NCI-H146 treated with DMSO at 0.1 percent for 48 hours (cell line): ENCODE measurements at regions not wholly inside any gene's neighbourhood (a gene's known extent, or its start where the extent isn't known, plus 50 kb on each side); places are given as distances from the start of the nearest gene placed in this dataset.
"Not testable (repeated sequence)": the region's sequence is repeated elsewhere in the genome, so short reads cannot be mapped to it uniquely, and the experiment has no call there.

Experiments used
- DNase-seq: peaks from one replicate; lab custom pipeline; 2025; ENCODE audit not compliant: unreplicated experiment; lab: John Stamatoyannopoulos, UW

- no peak for DNase-seq
Measured at GRCh38 chr11:22454461-22455090, 116.4 kb downstream of the SLC17A6 start.

GRCh38 chr11:22449441-22449840 is 111.3 kb downstream of the SLC17A6 start:
- DNase-seq, result no peak

DNA sequence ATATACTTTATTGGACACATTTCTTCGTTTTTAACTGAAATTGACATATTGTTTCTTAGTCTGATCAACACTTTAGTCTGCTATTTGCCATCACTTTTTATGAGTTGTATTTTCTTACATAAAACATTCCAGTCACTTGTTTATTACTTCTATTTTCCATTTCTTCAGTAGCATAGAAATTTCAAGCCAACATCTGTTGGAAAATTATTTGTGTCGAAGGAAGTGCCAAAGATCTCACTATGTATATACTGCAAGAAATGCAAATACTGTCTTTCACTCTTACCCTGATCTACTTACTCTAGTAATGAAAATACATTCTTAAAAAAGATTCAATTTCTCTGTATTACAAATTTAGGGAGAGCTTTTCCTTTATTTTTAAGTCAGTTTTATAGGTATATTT is 105.9 kb downstream of the SLC17A6 start:
- no peak for DNase-seq

DNA sequence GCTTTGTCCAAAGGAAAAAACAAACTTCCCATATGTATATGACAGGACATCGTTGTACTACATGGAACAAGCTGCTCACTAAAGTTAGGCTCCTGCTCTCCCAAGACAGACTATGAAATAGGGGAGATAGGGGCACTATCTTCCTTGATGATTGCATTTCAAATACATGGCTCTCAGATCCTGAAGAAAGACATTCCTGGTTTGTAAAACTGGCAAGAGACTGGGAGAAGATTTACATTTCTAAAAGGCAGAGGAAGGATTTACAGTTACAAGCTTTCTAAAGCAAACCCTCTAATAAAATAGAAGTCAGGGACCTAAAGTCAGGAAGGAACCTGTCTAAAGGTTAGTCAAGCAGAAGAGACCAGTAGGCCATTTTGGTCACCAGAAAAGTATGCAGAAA is 103.7 kb downstream of the SLC17A6 start:
- no peak for DNase-seq

- DNase-seq, result not testable (repeated sequence)
Measured at GRCh38 chr11:22435582-22435981, 97.4 kb downstream of the SLC17A6 start.

GRCh38 chr11:22433517-22433916 is 95.3 kb downstream of the SLC17A6 start:
- DNase-seq, result no peak

- DNase-seq, result no peak
Measured at GRCh38 chr11:22433094-22433455, 94.9 kb downstream of the SLC17A6 start.

- peak; percentile 67 for DNase-seq
Measured at GRCh38 chr11:22432291-22433093, 94.3 kb downstream of the SLC17A6 start.

DNA sequence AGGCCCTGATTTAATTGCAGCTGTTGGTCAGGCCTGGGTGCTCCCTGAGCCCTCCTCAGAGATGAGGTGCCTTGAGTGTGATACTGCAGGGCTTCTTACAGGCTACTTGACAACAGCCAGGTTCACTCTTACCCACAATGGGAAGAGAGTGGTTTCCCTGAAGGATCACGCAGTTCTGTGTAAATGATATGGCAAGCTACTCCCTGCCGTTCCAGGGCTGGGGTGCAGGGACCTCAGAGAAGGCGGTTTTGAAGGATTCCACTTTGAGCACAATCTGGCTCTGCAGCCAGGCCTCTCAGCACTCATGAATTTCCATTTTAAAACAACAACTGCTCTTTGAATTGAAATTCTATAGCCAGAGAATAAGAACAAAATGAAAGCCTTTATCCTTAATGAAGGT is 92.9 kb downstream of the SLC17A6 start:
- no peak for DNase-seq

GRCh38 chr11:22430639-22431038 is 92.5 kb downstream of the SLC17A6 start:
- DNase-seq, result no peak

DNA sequence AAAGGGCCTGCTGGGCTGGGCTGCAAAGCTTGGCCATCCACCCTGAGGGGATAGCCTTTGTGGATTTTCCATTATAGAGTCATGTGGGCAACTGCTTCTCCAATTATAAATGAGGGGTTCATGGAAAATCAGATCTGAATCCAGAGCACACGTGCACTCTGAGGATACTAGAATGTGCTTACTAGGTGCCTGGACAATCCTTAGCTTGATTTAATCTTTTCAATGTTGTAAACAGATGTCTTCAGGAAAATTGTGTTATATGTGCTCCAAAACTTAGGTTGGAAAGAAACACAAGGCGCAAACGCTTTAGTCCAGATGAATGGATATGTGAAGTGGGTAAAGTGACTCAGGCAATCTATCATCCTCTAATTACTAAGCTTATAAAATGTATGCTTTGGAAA is 92.0 kb downstream of the SLC17A6 start:
- DNase-seq, result no peak
